ENCODE measurements at regions not wholly inside any gene's neighbourhood (a gene's known extent, or its start where the extent isn't known, plus 50 kb on each side); places are given as distances from the start of the nearest gene placed in this dataset.
A peak's percentile ranks its signal among the peaks of the same experiment; 100 is the strongest.

DNA sequence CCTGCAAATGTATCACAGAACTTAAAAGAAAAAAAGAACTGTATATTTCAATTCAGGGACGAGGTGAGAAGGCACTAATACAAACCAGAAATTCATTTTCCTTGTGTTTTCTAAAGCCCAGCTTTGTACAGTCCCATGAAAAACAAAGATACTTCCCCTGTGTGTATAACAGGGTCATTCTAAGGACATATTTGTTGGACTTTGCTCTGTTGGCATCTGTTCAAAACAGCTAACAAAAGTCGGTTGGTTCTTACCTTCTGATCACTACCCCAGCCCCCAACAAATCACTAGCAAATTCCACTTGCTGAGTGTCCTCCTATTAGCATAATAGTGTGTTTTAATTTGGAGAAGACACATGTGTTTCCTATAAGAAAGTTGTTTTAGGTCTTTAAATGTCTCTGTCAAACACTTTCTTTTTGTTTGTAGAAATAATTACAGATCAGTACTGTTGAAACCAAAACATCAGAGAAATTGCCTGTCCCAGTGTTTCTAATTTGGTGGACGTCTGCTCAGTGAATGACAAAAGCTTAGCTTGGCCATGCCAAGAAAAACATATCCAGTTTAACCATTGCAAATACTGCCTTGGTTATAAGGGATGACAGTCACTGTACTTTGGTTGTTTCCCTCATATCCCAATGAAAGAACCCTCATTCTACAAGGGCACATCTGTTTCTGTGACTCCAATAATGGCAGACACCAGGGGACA lies 480.5 kb downstream of the EBF1 start (continued):
- peak; percentile 76 for TF ChIP-seq ESRRA (CRISPR knock-in tag; IDR thresholded peaks at IDR 0.05; ENCODE audit: low read depth)
- TF ChIP-seq, protein P1, sequence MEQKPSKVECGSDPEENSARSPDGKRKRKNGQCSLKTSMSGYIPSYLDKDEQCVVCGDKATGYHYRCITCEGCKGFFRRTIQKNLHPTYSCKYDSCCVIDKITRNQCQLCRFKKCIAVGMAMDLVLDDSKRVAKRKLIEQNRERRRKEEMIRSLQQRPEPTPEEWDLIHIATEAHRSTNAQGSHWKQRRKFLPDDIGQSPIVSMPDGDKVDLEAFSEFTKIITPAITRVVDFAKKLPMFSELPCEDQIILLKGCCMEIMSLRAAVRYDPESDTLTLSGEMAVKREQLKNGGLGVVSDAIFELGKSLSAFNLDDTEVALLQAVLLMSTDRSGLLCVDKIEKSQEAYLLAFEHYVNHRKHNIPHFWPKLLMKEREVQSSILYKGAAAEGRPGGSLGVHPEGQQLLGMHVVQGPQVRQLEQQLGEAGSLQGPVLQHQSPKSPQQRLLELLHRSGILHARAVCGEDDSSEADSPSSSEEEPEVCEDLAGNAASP (CRISPR knock-in tag; IDR thresholded peaks at IDR 0.05; ENCODE audit: borderline replicate concordance) = peak; percentile 63; the same call in 1 of the 2 replicates
- no peak for TF ChIP-seq ZBED4 (CRISPR knock-in tag; IDR thresholded peaks at IDR 0.05; ENCODE audit: borderline replicate concordance)
- TF ChIP-seq, protein P2, sequence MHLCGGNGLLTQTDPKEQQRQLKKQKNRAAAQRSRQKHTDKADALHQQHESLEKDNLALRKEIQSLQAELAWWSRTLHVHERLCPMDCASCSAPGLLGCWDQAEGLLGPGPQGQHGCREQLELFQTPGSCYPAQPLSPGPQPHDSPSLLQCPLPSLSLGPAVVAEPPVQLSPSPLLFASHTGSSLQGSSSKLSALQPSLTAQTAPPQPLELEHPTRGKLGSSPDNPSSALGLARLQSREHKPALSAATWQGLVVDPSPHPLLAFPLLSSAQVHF (CRISPR knock-in tag; IDR thresholded peaks at IDR 0.05) = no peak
- TF ChIP-seq HNF4G (IDR thresholded peaks at IDR 0.05; ENCODE audit: borderline replicate concordance, low read depth, low read length) = 0 out of 2 replicates have a peak, but pooled peaks have one; percentile 11
- TF ChIP-seq HNF4G (CRISPR knock-in tag; IDR thresholded peaks at IDR 0.05; ENCODE audit: borderline replicate concordance, low read depth) = no peak
- TF ChIP-seq CENPT (CRISPR knock-in tag; IDR thresholded peaks at IDR 0.05; ENCODE audit: low read depth) = no peak
- no peak for TF ChIP-seq SALL1 (CRISPR knock-in tag; IDR thresholded peaks at IDR 0.05)
- TF ChIP-seq ZC3H4 (CRISPR knock-in tag; IDR thresholded peaks at IDR 0.05; ENCODE audit: borderline replicate concordance) = no peak
